HG03354 (cell line): ENCODE measurements at regions not wholly inside any gene's neighbourhood (a gene's known extent, or its start where the extent isn't known, plus 50 kb on each side); places are given as distances from the start of the nearest gene placed in this dataset.

Source experiments
- ATAC-seq: cut with Tn5 transposase; IDR thresholded peaks from one replicate; pipeline ENCODE4 v1.9.1; 2021; ENCODE audit warnings: mild to moderate bottlenecking; ENCODE audit not compliant: unreplicated experiment, poor library complexity, severe bottlenecking

DNA sequence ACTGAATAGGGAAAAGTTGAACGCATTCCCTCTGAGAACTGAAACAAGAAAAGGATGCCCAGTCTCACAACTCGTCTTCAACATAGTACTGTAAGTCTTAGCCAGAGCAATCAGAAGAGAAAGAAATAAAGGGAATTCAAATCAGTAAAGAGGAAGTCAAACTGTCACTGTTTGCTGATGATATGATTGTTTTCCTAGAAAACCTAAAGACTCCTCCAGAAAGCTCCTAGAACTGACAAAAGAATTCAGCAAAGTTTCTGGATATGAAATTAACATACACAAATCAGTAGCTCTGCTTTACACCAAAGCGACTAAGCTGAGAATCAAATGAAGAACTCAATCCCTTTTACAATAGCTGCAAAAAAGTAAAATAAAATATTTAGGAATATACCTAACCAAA, 471.2 kb upstream of the CNTN5 start:
- no peak for ATAC-seq

DNA sequence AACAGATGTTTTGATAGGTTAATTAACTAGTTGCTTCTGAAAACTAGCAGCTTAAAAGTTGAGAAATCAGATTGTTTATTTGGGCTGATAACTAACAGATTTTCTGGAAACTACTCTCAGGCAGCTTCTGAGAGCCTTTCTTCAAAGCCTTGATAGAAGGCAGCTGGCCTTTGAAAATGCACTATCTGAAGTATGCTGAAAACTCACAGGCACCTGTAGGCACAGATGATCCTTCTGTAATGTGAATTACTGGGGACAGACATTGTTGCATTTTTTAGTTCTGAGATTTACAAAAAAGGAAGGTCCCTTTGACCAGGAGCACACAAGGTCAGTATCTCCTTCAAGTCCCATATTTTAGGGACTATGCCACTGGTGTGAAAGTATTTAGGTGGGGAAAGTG, 460.8 kb upstream of the CNTN5 start:
- no peak for ATAC-seq

DNA sequence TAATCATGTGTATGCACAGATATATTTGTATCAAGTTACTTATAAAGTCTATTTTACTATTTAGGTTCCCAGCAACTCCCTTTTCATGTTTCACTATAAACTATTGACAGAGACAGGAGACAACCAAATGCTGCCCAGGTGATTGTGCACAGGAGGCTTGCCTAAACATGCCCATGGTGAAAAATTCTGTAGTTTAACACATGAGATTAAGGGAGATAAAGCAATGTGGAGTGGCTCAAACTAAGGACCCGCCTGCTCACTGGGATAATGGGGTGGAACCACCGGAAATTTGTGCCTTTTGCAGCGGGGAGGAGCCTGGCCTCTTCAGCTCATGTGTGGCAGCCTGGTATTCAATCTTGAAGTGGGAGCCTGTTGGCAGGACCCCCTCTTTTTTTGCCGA, 459.5 kb upstream of the CNTN5 start:
- ATAC-seq: no peak

DNA sequence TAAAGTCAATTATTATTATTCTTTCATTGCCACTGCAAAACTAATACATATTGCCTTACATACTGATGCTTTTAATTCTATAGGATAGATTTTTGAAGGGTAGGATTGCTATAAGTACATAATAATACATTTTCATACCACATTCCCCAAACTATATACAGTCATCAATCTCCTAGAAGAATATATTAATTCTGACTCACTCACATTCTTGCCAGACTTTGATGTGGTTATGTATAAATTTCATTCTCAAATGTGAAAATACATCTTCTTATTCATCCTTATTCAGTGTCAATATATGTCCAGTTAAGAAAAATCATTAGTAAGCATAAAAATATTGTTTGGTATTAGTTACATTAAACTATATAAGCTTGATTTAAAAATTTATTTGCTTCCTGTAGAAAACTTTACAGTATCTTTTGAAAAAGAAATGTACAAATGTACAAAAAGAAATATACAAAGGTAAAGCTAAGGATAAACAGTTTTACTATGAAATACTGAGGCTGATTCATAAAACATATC, 458.8 kb upstream of the CNTN5 start:
- no peak for ATAC-seq

DNA sequence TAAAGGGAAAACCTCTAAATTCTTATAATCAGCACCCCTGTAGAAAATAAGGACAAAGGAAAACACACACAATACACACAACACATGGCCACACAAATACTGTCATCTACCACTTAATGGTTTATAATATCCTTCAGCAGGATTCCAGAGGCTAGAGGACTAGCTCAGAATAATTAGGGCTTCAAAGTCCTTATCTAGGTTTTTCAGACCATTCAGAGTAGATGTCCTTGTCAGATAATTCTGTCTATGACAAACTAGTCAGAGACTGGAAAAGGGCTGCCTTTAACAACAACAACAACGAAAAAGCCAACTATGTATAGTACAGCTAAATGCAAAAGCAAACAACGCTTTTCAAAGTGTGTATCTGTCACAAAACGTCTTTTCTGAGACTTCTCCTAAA, 456.5 kb upstream of the CNTN5 start:
- no peak for ATAC-seq

DNA sequence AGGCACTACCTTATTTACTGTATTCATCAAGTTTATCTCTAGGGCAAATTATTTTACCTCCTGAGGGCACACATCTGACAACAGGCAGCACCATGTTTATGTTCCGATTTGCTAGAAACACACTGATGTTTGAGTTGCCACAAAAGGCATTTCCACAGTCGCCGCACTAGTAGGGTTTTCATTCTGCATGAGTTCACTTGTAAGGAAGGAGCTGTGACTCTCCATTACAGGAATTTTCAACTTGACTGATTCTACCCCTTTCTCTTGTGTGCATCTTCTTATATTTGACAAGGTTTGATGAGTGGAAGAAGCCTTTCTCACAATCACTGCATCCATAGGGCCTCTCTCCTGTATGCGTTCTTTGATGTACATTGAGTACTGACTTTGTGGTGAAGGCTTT, 455.9 kb upstream of the CNTN5 start:
- no peak for ATAC-seq

DNA sequence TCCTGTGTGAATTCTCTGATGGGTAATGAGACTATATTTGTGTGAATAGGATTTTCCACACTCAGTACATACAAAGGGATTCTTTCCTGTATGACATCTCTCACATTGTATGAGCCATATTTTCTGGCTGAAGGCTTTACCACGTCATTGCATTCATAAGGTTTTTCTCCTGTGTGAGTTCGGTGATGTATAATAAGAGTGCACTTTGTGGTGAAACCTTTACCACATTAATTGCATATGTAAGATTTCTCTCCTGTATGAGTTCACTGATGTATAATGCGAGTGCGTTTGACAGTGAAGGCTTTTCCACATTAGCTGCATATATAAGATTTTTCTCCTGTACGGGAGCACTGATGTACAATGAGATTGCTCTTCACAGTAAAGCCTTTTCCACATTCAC, 455.4 kb upstream of the CNTN5 start:
- ATAC-seq: no peak

DNA sequence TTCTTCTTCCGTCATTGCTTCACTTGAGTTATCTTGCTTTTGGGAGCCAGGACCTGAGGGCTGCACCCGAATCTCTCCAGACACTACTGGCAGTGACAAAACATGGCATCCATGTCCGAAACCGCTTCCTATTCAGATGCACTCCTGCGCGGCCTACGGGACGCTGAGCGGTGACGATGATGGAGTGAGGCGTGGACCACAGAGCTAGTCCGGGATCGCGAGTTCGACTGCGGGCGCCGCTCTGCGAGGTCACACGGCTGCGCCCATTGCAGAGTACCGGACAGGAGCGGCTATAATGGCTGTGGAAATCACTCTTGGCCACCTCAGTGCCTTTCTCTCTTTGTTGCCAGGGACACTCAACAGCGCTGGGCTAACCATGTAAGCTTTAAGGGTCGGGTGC, 453.8 kb upstream of the CNTN5 start:
- ATAC-seq: no peak

DNA sequence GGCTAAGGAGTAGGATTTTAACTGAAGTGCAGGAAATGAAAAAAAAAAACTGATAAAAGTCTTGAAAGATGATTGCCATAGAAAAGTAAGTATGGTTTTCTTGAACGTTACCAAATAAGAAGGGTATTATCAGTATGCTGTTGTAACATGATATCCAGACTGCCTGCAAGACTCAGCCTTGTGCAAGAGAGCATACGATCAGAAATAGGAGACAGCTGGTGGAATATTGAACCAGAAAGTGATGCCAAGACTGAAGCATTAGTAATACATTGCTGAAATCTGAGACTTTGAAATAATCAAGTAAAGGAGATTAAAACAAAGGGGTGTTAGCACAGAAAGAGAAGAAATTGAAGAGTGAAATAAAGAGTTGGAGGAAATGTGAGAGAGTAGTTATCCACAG, 452.7 kb upstream of the CNTN5 start:
- ATAC-seq: no peak

DNA sequence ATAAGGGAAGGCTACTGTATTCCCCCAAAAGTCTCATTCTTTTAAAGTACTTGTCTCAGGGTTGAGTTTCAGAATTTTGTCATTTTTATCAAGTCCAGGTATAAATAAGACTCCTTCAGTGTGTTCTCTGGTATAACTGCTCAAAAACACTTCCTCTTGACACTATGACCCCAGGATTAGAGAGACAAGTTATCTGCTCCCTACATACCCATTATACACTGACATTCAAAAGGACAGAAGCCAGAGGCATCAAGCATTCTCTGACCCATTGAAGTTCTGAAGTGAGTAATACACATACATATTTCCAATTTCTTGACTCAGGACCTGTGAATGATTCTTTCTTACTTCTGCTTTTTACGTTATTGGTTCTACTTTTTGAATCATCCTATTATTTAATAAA, 447.8 kb upstream of the CNTN5 start:
- no peak for ATAC-seq

DNA sequence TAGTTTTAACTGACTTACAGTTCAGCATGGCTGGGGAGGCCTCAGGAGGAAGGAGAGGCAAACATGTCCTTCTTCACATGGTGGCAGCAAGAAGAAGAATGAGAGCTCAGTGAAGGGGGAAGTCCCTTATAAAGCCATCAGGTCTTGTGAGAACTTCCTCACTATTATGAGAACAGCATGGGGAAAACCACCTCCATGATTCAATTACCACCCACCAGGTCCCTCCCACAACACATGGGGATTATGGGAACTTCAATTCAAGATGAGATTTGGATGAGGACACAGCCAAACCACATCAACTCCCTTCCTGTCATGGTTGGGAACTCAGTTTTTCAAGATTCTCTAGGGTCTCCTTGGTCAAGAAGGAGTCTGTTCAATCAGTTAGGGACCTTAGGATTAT, 432.9 kb upstream of the CNTN5 start:
- ATAC-seq: no peak

DNA sequence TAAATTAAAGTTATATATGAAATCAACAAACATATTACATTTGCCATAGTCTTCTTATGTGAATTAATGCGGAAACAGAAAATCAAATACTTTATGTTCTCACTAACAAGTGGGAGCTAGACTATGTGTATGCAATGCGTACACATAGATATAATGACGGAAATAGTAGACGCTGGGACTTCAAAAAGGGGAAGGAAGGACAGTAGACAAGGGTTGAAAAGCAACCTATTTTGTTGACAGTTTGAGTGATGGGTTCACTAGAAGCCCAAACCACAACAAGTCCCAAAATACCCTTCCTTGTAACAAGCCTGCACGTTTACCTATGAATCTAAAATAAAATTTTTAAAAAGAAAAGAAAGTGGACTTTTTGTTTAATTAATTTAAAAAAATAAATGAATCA, 430.8 kb upstream of the CNTN5 start:
- no peak for ATAC-seq

DNA sequence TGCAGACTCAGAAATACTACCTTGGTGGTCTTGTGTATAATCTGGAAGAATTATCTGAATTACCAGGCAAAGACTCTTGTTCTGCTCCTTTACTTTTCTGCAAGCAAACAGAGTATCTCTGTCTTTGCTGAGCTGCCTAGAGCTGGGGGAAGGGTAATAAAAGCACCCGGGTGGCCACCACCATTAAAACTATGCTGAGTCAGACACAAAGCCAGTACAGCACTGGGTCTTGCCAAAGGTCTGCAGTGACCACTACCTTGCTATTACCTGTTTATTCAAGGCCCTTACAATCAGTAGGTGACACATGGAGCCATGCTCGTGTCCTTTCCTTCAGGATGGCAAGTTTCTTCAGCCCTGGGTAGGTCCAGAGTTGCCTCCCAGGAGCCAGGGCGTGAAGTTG, 420.6 kb upstream of the CNTN5 start:
- no peak for ATAC-seq

DNA sequence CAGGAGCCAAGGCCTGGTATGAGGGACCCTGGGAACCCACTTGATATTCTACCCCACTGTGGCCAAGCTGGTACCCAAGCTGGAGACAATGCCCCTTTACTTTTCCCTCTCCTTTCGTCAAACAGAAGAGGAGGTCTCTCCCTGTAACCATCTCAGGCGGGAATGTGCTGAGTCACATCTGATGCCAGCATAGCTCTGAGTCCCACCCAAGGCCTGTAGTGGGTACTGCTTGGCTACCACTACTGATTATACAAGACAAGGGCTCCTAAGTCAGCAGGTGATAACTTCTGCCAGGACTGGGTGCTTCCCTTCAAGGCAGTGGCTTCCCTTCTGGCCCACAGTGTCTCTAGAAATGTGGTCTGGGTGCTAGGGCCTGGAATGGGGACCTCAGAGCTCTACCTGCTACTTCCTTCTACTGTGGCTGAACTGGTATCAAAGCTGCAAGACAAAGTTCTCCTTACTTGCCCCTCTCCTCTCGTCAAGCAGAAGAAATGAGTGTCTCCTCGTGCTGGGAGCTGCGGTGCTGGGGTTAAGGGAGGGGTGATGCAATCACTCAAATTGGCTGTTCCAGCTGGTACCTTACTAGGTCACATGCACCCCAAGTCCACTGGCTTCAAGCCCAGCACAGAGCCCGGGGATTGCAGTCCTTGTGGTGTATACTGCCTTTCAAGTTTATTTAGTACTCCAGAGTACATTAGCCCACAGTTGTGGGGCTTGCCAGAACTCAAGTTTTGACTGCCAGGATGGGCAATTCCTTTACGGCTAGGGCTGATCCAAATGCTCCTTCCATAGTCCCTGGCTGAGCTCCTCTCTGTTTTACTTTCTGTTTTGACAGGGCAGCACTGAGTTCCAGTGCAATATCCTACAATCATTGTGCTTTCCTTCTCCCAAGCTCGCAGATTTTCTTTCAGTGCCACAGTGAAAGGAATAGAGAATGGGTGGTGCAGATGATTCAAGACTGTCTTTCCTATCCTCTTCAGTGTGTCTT, 419.7 kb upstream of the CNTN5 start:
- no peak for ATAC-seq

DNA sequence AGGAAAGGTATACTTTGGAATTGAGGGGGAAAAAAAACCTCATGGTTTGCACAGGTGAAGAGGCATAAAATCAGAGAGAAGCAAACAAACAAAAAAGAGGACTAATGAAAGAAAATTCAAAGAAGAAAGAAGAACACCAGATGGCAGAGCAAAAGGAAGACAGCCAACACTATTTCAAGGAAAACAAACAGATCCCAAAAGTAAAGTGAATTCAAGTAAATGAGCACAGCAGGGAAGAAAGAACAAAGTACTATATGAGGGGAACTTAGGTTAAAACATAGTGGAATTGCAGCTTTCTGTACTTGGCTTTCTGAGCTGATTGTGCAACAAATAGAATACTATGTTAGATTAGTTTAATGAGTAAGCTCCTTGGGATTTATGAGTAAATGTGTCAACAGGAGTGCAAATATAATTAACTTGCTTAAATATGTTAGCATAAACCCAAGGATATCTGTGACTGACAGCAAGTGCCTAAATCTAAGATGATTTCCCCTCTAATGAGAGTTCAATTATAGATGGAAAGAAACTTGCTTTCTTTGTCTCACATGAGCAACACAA, 404.6 kb upstream of the CNTN5 start:
- ATAC-seq: no peak

DNA sequence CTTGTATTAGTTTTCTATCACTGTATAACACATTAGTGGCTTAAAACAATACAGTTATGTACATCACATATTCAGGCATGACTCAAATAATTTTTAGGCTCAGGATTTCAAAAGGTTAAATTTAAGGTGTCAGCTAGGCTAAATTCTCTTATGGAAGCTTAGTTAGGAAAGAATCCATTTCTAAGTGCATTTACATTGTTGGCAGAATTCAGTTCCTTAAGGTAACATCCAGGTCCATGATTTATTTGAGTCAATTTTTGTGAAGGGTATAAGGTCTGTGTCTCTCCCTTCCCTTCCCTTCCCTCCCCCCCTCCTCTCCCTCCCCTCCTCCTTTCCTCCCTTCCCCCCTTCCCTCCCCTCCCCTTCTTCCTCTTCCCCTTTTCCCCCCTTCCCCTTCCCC, 399.0 kb upstream of the CNTN5 start:
- no peak for ATAC-seq

DNA sequence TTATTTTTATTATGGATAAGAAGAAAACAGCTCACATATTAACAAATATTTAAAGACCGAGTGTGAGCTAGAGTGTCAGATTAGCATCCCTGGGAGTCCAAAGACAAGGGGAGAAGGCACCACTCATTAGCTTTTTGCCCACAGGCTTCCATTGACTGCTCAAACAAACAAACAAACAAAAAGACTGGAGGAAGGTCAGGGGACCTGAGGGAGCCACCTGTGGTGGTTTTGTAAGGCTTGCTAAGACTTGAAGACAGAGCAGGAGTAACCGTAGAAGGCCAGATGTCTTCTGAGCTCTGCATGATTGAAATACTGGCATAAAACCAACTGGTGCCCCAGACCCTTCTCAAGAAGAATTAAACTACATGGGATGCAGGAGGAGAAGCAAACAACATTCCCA, 395.2 kb upstream of the CNTN5 start:
- no peak for ATAC-seq

DNA sequence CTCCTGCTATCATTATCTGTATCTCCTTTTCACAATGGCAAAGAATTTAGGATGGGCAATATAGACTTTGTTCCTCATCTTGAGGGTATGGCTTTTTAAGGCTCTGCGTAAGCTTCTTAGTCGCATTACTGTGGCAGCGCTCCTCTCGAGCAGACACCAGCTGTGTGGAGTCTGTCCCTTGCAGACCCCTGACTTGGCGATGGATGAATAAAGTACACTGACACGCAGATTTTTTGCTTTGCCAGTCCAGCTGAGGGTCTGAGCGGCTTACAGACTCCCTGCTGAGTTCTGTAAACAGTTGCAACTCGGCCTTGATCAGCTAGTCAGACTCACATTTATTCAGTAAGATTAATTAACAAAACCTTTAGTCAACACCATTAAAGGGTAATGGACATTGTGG, 390.0 kb upstream of the CNTN5 start:
- no peak for ATAC-seq

DNA sequence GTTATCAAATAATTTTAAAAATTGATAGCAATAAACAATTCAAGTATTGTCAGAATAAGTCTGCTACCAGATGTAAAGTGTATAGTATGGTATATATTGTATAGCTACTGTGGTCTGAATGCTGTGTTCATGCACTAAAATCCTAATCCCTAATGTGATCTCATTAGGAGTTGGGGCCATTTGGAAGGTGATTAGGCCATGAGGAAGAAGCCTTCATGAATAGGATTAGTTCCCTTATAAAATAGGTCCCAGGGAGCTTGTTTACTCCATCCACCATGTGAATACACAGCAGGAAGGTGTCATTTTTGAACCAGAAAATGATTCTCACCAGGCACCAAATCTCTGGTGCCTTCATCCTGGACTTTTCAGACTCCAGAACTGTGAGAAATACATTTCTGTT, 363.0 kb upstream of the CNTN5 start:
- ATAC-seq: no peak

DNA sequence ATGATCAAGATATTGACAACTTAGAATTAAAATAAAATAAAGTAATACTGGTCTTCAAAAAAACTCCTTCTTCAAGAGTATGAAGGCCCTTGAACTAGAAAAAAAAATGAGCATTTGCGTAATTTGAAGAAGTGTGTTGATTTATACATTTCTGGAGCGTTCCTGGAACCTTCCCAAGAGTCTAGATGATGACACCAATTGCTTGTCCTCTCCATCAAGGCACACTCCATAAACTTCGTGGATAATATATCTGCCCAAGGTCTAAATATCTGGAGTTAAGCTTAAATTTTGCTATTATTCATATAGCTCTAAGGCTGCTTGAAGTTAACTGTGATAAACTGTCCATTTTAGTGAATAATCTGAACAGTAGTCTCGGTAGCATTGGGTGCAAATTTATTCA, 361.3 kb upstream of the CNTN5 start:
- no peak for ATAC-seq

DNA sequence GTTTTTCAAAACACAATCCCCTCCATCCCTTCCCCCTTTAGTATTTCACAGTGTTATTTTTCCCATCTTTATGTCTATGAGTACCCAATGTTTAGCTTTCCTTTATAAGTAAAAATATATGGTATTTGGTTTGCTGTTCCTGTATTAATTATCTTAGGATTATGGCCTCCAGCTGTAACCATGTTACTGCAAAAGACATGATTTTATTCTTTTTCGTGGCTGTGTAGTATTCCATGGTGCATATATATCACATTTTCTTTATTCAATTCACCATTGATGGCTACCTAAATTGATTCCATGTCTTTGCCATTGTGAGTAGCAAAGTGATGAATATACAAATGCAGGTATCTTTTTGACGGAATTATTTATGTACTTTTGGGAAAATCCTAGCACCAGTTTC, 346.4 kb upstream of the CNTN5 start:
- no peak for ATAC-seq
